Neural cell (in vitro differentiated cells): ENCODE measurements at regions not wholly inside any gene's neighbourhood (a gene's known extent, or its start where the extent isn't known, plus 50 kb on each side); places are given as distances from the start of the nearest gene placed in this dataset.

Source experiments
- H2AFZ ChIP-seq: fragments of 200-600, 300-800 bp; sonication (generic), shearing (Covaris generic); 2 replicates; pipeline ENCODE4 v1.6.0; 2014; ENCODE audit warnings: low read depth, mild to moderate bottlenecking, antibody characterized with exemption, low read length, moderate library complexity
- H3F3A ChIP-seq: fragments of 200-600 bp; shearing (Covaris generic); 2 replicates; pipeline ENCODE4 v1.6.1; 2016; ENCODE audit warnings: mild to moderate bottlenecking, moderate library complexity, mixed read lengths, antibody characterized with exemption, low read length; ENCODE audit not compliant: insufficient read depth, poor library complexity, severe bottlenecking
- H3K27ac ChIP-seq: fragments of 200-600, 300-800 bp; sonication (generic), shearing (Covaris generic); 2 replicates; pipeline ENCODE4 v1.5.1; 2014; ENCODE audit warnings: mild to moderate bottlenecking, low read length, moderate library complexity
- H3K27me3 ChIP-seq: fragments of 300-800, 200-600 bp; sonication (generic), shearing (Covaris generic); 2 replicates; pipeline ENCODE4 v1.6.0; 2014; ENCODE audit warnings: mild to moderate bottlenecking, low read depth, low read length, moderate library complexity; ENCODE audit not compliant: insufficient read depth
- H3K36me3 ChIP-seq: fragments of 300-800, 200-600 bp; sonication (generic), shearing (Covaris generic); 2 replicates; pipeline ENCODE4 v1.5.1; 2014; ENCODE audit warnings: mild to moderate bottlenecking, antibody characterized with exemption, low read length, moderate library complexity; ENCODE audit not compliant: insufficient read depth
- H3K4me2 ChIP-seq: fragments of 300-800, 200-600 bp; sonication (generic), shearing (Covaris generic); 2 replicates; pipeline ENCODE4 v1.6.0; 2014; ENCODE audit warnings: mild to moderate bottlenecking, low read length
- H3K4me3 ChIP-seq: fragments of 300-800, 200-600 bp; sonication (generic), shearing (Covaris generic); 2 replicates; pipeline ENCODE4 v1.5.1; 2014; ENCODE audit warnings: mild to moderate bottlenecking, low read length, moderate library complexity
- H3K79me2 ChIP-seq: fragments of 200-600 bp; shearing (Covaris generic); replicated peaks from 2 replicates; pipeline ENCODE4 v1.6.0; 2014; ENCODE audit warnings: mild to moderate bottlenecking, low read length, moderate library complexity; ENCODE audit not compliant: insufficient read depth
- H3K9ac ChIP-seq: fragments of 300-800, 200-600 bp; sonication (generic), shearing (Covaris generic); 2 replicates; pipeline ENCODE4 v1.6.1; 2016; ENCODE audit warnings: mild to moderate bottlenecking, low read length, mixed read lengths
- H3K9me2 ChIP-seq: fragments of 200-600 bp; shearing (Covaris generic); 2 replicates; pipeline ENCODE4 v1.6.1; 2016; ENCODE audit warnings: mild to moderate bottlenecking, low read length, mixed read lengths; ENCODE audit not compliant: insufficient read depth
- H3K9me3 ChIP-seq: fragments of 200-600, 300-800 bp; sonication (generic), shearing (Covaris generic); 2 replicates; pipeline ENCODE4 v1.6.1; 2016; ENCODE audit warnings: mild to moderate bottlenecking, mixed run types, low read length, moderate library complexity, mixed read lengths
- H4K20me1 ChIP-seq: fragments of 200-600 bp; shearing (Covaris generic); 2 replicates; pipeline ENCODE4 v1.6.1; 2016; ENCODE audit warnings: mild to moderate bottlenecking, mixed run types; ENCODE audit not compliant: insufficient read depth
- CTCF ChIP-seq: fragments of 450-650 bp; IDR thresholded peaks from 2 replicates; pipeline ENCODE4 v1.5.1; 2014; ENCODE audit warnings: antibody characterized with exemption, mild to moderate bottlenecking, moderate library complexity; ENCODE audit not compliant: poor library complexity, severe bottlenecking
- EP300 ChIP-seq: fragments of 450-650 bp; conservative IDR thresholded peaks from 2 replicates; pipeline ENCODE4 v1.6.1; 2014; ENCODE audit warnings: antibody characterized with exemption, mild to moderate bottlenecking, moderate library complexity; ENCODE audit not compliant: poor library complexity, severe bottlenecking
- EZH2 ChIP-seq: fragments of 200-600, 300-800 bp; shearing (Covaris generic), sonication (generic); IDR thresholded peaks from 2 replicates; pipeline ENCODE4 v1.6.1; 2014; ENCODE audit warnings: antibody characterized with exemption, low read length, borderline replicate concordance, mild to moderate bottlenecking; ENCODE audit not compliant: insufficient read depth, poor library complexity, severe bottlenecking
- MXI1 ChIP-seq: fragments of 450-650 bp; conservative IDR thresholded peaks from 2 replicates; pipeline ENCODE4 v1.6.1; 2014; ENCODE audit warnings: antibody characterized with exemption, mild to moderate bottlenecking; ENCODE audit not compliant: poor library complexity, severe bottlenecking
- POLR2AphosphoS5 ChIP-seq: IDR thresholded peaks from 2 replicates; pipeline ENCODE4 v1.6.1; 2012
- RAD21 ChIP-seq: fragments of 450-650 bp; conservative IDR thresholded peaks from 2 replicates; pipeline ENCODE4 v1.6.1; 2014; ENCODE audit warnings: antibody characterized with exemption, mild to moderate bottlenecking, moderate library complexity
- REST ChIP-seq: IDR thresholded peaks from 2 replicates; pipeline ENCODE4 v1.6.1; 2012; ENCODE audit warnings: borderline replicate concordance
- SMC3 ChIP-seq: fragments of 450-650 bp; conservative IDR thresholded peaks from 2 replicates; pipeline ENCODE4 v1.6.1; 2014; ENCODE audit warnings: antibody characterized with exemption, mild to moderate bottlenecking, moderate library complexity; ENCODE audit not compliant: poor library complexity
- TAF1 ChIP-seq: IDR thresholded peaks from 2 replicates; pipeline ENCODE4 v1.6.1; 2012; ENCODE audit warnings: low read depth

- H2AFZ ChIP-seq: no peak overlapping the region
- H3K4me3 ChIP-seq: no peak overlapping the region
- no peak overlapping the region for H3K27ac ChIP-seq
- H3K27me3 ChIP-seq: no peaks in the 10 kb centered on the region
- no peaks in the 10 kb centered on the region for H4K20me1 ChIP-seq
- H3K79me2 ChIP-seq: no peaks in the 10 kb centered on the region
- no peaks in the 10 kb centered on the region for H3K9me2 ChIP-seq
- H3K9ac ChIP-seq: no peak overlapping the region
- H3F3A ChIP-seq: no peaks in the 10 kb centered on the region
- no peaks in the 10 kb centered on the region for H3K36me3 ChIP-seq
- no peak for TF ChIP-seq REST
- TF ChIP-seq TAF1: no peak
- no peak for TF ChIP-seq EP300
- TF ChIP-seq RAD21: no peak
- TF ChIP-seq EZH2: no peak
- no peak for TF ChIP-seq MXI1
- TF ChIP-seq POLR2AphosphoS5: no peak
- no peak for TF ChIP-seq SMC3
- no peak overlapping the region for H3K4me2 ChIP-seq
- no peaks in the 10 kb centered on the region for H3K9me3 ChIP-seq
Measured at GRCh38 chr4:140255927-140256326, 101.9 kb upstream of the MAML3 start.

GRCh38 chr4:140255467-140255866 lies 101.5 kb upstream of the MAML3 start:
- no peak overlapping the region for H3K4me2 ChIP-seq

More at GRCh38 chr4:140255467-140255866, 101.5 kb upstream of the MAML3 start:
- H3K27ac ChIP-seq: no peak overlapping the region
- no peaks in the 10 kb centered on the region for H4K20me1 ChIP-seq
- no peak overlapping the region for H3K9ac ChIP-seq
- no peaks in the 10 kb centered on the region for H3K79me2 ChIP-seq
- no peak for TF ChIP-seq EP300
- no peak for TF ChIP-seq POLR2AphosphoS5
- no peak for TF ChIP-seq CTCF
- no peak for TF ChIP-seq TAF1
- TF ChIP-seq REST: no peak
- TF ChIP-seq SMC3: no peak
- TF ChIP-seq RAD21: no peak
- no peak for TF ChIP-seq MXI1
- no peak for TF ChIP-seq EZH2
- no peaks in the 10 kb centered on the region for H3K9me2 ChIP-seq
- no peaks in the 10 kb centered on the region for H3F3A ChIP-seq
- no peaks in the 10 kb centered on the region for H3K36me3 ChIP-seq
- H3K4me3 ChIP-seq: no peak overlapping the region
- no peak overlapping the region for H2AFZ ChIP-seq
- H3K27me3 ChIP-seq: no peaks in the 10 kb centered on the region
- H3K9me3 ChIP-seq: no peaks in the 10 kb centered on the region
